Esophagus squamous epithelium (tissue), 4 donors: ENCODE measurements at regions not wholly inside any gene's neighbourhood (a gene's known extent, or its start where the extent isn't known, plus 50 kb on each side); places are given as distances from the start of the nearest gene placed in this dataset.

Source experiments
- POLR2A ChIP-seq, 4 donors: fragments of 450-650 bp; IDR thresholded peaks; one replicate each; pipeline ENCODE4 v1.6.1; 2017; ENCODE audit warnings: antibody characterized with exemption in 4 of 4, mild to moderate bottlenecking in 4 of 4, moderate library complexity in 3 of 4
- TF ChIP-seq, protein P1 (sequence below), 6 experiments: fragments of 450-650 bp in 4 of 6; fragments of 200-600 bp in 2 of 6; sonication (generic) in 2 of 6; IDR thresholded peaks; one replicate each; pipeline ENCODE4 v1.5.1; 2016 to 2019; ENCODE audit warnings: antibody characterized with exemption in 6 of 6, mild to moderate bottlenecking in 4 of 6, moderate library complexity in 4 of 6

DNA sequence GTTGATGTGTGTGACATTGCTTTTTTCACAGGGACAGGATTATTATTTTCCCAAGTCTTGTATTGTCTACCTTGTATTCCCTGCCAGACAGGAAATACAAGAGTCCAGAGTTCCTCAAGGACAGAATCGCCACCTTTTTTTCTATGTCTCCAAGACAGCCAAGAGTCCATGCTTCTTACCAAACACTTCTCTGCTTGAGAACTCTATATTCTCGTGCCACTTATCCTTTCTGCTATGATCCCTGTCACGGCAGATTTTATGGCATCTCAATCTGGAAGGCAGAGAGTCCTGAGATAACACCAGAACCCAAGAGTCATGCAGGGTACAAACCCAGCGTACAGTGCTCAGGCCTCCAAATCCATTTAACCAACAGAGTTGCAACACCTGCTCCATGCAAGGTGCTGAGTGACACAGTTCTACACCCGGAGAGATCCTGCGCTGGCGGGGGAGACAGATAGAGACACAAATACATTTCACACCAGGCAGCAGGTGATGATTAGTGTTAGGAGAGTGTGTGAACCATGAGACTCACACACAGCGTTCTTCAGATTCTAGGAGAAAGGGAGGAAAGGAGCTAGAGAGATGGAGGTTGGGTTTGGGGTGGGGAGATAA lies 107.6 kb downstream of the NAV1 start:
- TF ChIP-seq, protein P1, sequence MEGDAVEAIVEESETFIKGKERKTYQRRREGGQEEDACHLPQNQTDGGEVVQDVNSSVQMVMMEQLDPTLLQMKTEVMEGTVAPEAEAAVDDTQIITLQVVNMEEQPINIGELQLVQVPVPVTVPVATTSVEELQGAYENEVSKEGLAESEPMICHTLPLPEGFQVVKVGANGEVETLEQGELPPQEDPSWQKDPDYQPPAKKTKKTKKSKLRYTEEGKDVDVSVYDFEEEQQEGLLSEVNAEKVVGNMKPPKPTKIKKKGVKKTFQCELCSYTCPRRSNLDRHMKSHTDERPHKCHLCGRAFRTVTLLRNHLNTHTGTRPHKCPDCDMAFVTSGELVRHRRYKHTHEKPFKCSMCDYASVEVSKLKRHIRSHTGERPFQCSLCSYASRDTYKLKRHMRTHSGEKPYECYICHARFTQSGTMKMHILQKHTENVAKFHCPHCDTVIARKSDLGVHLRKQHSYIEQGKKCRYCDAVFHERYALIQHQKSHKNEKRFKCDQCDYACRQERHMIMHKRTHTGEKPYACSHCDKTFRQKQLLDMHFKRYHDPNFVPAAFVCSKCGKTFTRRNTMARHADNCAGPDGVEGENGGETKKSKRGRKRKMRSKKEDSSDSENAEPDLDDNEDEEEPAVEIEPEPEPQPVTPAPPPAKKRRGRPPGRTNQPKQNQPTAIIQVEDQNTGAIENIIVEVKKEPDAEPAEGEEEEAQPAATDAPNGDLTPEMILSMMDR (IDR thresholded peaks at IDR 0.05), result no peak
- no peak for TF ChIP-seq POLR2A (IDR thresholded peaks at IDR 0.05)
